ENCODE measurements at regions not wholly inside any gene's neighbourhood (a gene's known extent, or its start where the extent isn't known, plus 50 kb on each side); places are given as distances from the start of the nearest gene placed in this dataset.
"Not testable (repeated sequence)": the region's sequence is repeated elsewhere in the genome, so short reads cannot be mapped to it uniquely, and the experiment has no call there.

GRCh38 chr3:79968418-79968817, 200.6 kb upstream of the ROBO1 start:
- no peak overlapping the region for H3K27ac ChIP-seq (ENCODE audit: low read depth, low read length)
- no peak overlapping the region for H3K9ac ChIP-seq (ENCODE audit: low read depth, low read length)
- no peaks in the 10 kb centered on the region for H3K36me3 ChIP-seq (ENCODE audit: insufficient read depth, low read length)
- H3K4me1 ChIP-seq (ENCODE audit: insufficient read depth, low read length), result no peaks in the 10 kb centered on the region
- no peaks in the 10 kb centered on the region for H3K27me3 ChIP-seq (ENCODE audit: insufficient read depth, low read length)
- peaks cover 3% of the 10 kb centered on the region; the same call in 1 of the 2 replicates for H3K9me3 ChIP-seq (ENCODE audit: insufficient read depth, low read depth, low read length)
- WGBS, result 93% methylated on average over 1 of the region's 1 CpG
- no peak overlapping the region for H3K4me3 ChIP-seq (ENCODE audit: low read length)

- H3K9me3 ChIP-seq (ENCODE audit: insufficient read depth, low read depth, low read length), result peaks cover 6% of the 10 kb centered on the region; the same call in 1 of the 2 replicates
- WGBS, result 100% methylated on average over 3 of the region's 3 CpGs
- no peak overlapping the region for H3K27ac ChIP-seq (ENCODE audit: low read depth, low read length)
Measured at GRCh38 chr3:79960594-79960993, 192.8 kb upstream of the ROBO1 start.

GRCh38 chr3:79957066-79957465, 189.3 kb upstream of the ROBO1 start:
- 93% methylated on average over 4 of the region's 6 CpGs for WGBS

More at GRCh38 chr3:79960594-79960993, 192.8 kb upstream of the ROBO1 start:
- Histone ChIP-seq H3K4me1 (ENCODE audit: insufficient read depth, low read length) (no peaks in the 10 kb centered on the region), H3K27me3 (ENCODE audit: insufficient read depth, low read length) (no peaks in the 10 kb centered on the region), H3K4me3 (ENCODE audit: low read length) (no peak overlapping the region), H3K9ac (ENCODE audit: low read depth, low read length) (no peak overlapping the region), H3K36me3 (ENCODE audit: insufficient read depth, low read length) (no peaks in the 10 kb centered on the region)

GRCh38 chr3:79954756-79955155, 187.0 kb upstream of the ROBO1 start:
- H3K9ac ChIP-seq (ENCODE audit: low read depth, low read length), result no peak overlapping the region
- H3K27ac ChIP-seq (ENCODE audit: low read depth, low read length), result no peak overlapping the region
- no peak overlapping the region for H3K4me3 ChIP-seq (ENCODE audit: low read length)
- no peaks in the 10 kb centered on the region for H3K9me3 ChIP-seq (ENCODE audit: insufficient read depth, low read depth, low read length)
- H3K4me1 ChIP-seq (ENCODE audit: insufficient read depth, low read length), result peaks cover 14% of the 10 kb centered on the region; the same call in 1 of the 2 replicates
- H3K27me3 ChIP-seq (ENCODE audit: insufficient read depth, low read length), result no peaks in the 10 kb centered on the region
- no peaks in the 10 kb centered on the region for H3K36me3 ChIP-seq (ENCODE audit: insufficient read depth, low read length)
- 88% methylated on average over 5 of the region's 5 CpGs for WGBS

More at GRCh38 chr3:79957066-79957465, 189.3 kb upstream of the ROBO1 start:
- Histone ChIP-seq H3K27me3 (ENCODE audit: insufficient read depth, low read length) (no peaks in the 10 kb centered on the region), H3K27ac (ENCODE audit: low read depth, low read length) (no peak overlapping the region), H3K36me3 (ENCODE audit: insufficient read depth, low read length) (no peaks in the 10 kb centered on the region), H3K9me3 (ENCODE audit: insufficient read depth, low read depth, low read length) (no peaks in the 10 kb centered on the region), H3K4me3 (ENCODE audit: low read length) (no peak overlapping the region), H3K4me1 (ENCODE audit: insufficient read depth, low read length) (peaks cover 14% of the 10 kb centered on the region; the same call in 1 of the 2 replicates), H3K9ac (ENCODE audit: low read depth, low read length) (no peak overlapping the region)

- Histone ChIP-seq H3K9ac (ENCODE audit: low read depth, low read length) (no peak overlapping the region), H3K27ac (ENCODE audit: low read depth, low read length) (no peak overlapping the region), H3K27me3 (ENCODE audit: insufficient read depth, low read length) (no peaks in the 10 kb centered on the region), H3K9me3 (ENCODE audit: insufficient read depth, low read depth, low read length) (no peaks in the 10 kb centered on the region), H3K36me3 (ENCODE audit: insufficient read depth, low read length) (no peaks in the 10 kb centered on the region), H3K4me1 (ENCODE audit: insufficient read depth, low read length) (peaks cover 14% of the 10 kb centered on the region; the same call in 1 of the 2 replicates), H3K4me3 (ENCODE audit: low read length) (no peak overlapping the region)
- 81% methylated on average over 2 of the region's 2 CpGs for WGBS
Measured at GRCh38 chr3:79953591-79954101, 185.8 kb upstream of the ROBO1 start.

GRCh38 chr3:79951426-79951825, 183.6 kb upstream of the ROBO1 start:
- 95% methylated on average over 23 of the region's 23 CpGs for WGBS
- not testable (repeated sequence) for H3K36me3 ChIP-seq (ENCODE audit: insufficient read depth, low read length); H3K27ac ChIP-seq (ENCODE audit: low read depth, low read length); H3K9ac ChIP-seq (ENCODE audit: low read depth, low read length); H3K27me3 ChIP-seq (ENCODE audit: insufficient read depth, low read length); H3K4me3 ChIP-seq (ENCODE audit: low read length); H3K9me3 ChIP-seq (ENCODE audit: insufficient read depth, low read depth, low read length)
- peaks cover 14% of the 10 kb centered on the region; the same call in 1 of the 2 replicates for H3K4me1 ChIP-seq (ENCODE audit: insufficient read depth, low read length)

GRCh38 chr3:79947957-79948356, 180.2 kb upstream of the ROBO1 start:
- no peaks in the 10 kb centered on the region for H3K27me3 ChIP-seq (ENCODE audit: insufficient read depth, low read length)
- no peak overlapping the region for H3K9ac ChIP-seq (ENCODE audit: low read depth, low read length)
- no peak overlapping the region for H3K27ac ChIP-seq (ENCODE audit: low read depth, low read length)
- H3K4me3 ChIP-seq (ENCODE audit: low read length), result no peak overlapping the region
- H3K9me3 ChIP-seq (ENCODE audit: insufficient read depth, low read depth, low read length), result no peaks in the 10 kb centered on the region
- no peaks in the 10 kb centered on the region for H3K36me3 ChIP-seq (ENCODE audit: insufficient read depth, low read length)
- no peaks in the 10 kb centered on the region for H3K4me1 ChIP-seq (ENCODE audit: insufficient read depth, low read length)
- WGBS, result 100% methylated on average over 2 of the region's 2 CpGs

GRCh38 chr3:79947469-79947868, 179.7 kb upstream of the ROBO1 start:
- WGBS, result 94% methylated on average over 1 of the region's 1 CpG
- H3K27me3 ChIP-seq (ENCODE audit: insufficient read depth, low read length), result no peaks in the 10 kb centered on the region

GRCh38 chr3:79937567-79937966, 169.8 kb upstream of the ROBO1 start:
- Histone ChIP-seq H3K4me3 (ENCODE audit: low read length) (no peak overlapping the region), H3K27ac (ENCODE audit: low read depth, low read length) (no peak overlapping the region), H3K36me3 (ENCODE audit: insufficient read depth, low read length) (no peaks in the 10 kb centered on the region), H3K9ac (ENCODE audit: low read depth, low read length) (no peak overlapping the region), H3K4me1 (ENCODE audit: insufficient read depth, low read length) (peaks cover 5% of the 10 kb centered on the region; the same call in 1 of the 2 replicates), H3K27me3 (ENCODE audit: insufficient read depth, low read length) (peaks cover 19% of the 10 kb centered on the region; the same call in 1 of the 2 replicates), H3K9me3 (ENCODE audit: insufficient read depth, low read depth, low read length) (no peaks in the 10 kb centered on the region)
- WGBS, result 17% methylated on average over 1 of the region's 1 CpG

More at GRCh38 chr3:79947469-79947868, 179.7 kb upstream of the ROBO1 start:
- Histone ChIP-seq H3K4me3 (ENCODE audit: low read length) (no peak overlapping the region), H3K9ac (ENCODE audit: low read depth, low read length) (no peak overlapping the region), H3K4me1 (ENCODE audit: insufficient read depth, low read length) (no peaks in the 10 kb centered on the region), H3K9me3 (ENCODE audit: insufficient read depth, low read depth, low read length) (no peaks in the 10 kb centered on the region), H3K36me3 (ENCODE audit: insufficient read depth, low read length) (no peaks in the 10 kb centered on the region), H3K27ac (ENCODE audit: low read depth, low read length) (no peak overlapping the region)

GRCh38 chr3:79930196-79930595, 162.4 kb upstream of the ROBO1 start:
- Histone ChIP-seq H3K27me3 (ENCODE audit: insufficient read depth, low read length) (no peaks in the 10 kb centered on the region), H3K27ac (ENCODE audit: low read depth, low read length) (no peak overlapping the region), H3K36me3 (ENCODE audit: insufficient read depth, low read length) (no peaks in the 10 kb centered on the region), H3K4me1 (ENCODE audit: insufficient read depth, low read length) (peaks cover 4% of the 10 kb centered on the region; the same call in 1 of the 2 replicates), H3K9ac (ENCODE audit: low read depth, low read length) (no peak overlapping the region), H3K4me3 (ENCODE audit: low read length) (no peak overlapping the region), H3K9me3 (ENCODE audit: insufficient read depth, low read depth, low read length) (no peaks in the 10 kb centered on the region)
- WGBS, result 96% methylated on average over 8 of the region's 8 CpGs

GRCh38 chr3:79928687-79929408, 161.1 kb upstream of the ROBO1 start:
- Histone ChIP-seq H3K4me3 (ENCODE audit: low read length) (no peak overlapping the region), H3K27ac (ENCODE audit: low read depth, low read length) (no peak overlapping the region), H3K9me3 (ENCODE audit: insufficient read depth, low read depth, low read length) (no peaks in the 10 kb centered on the region), H3K9ac (ENCODE audit: low read depth, low read length) (no peak overlapping the region), H3K27me3 (ENCODE audit: insufficient read depth, low read length) (no peaks in the 10 kb centered on the region), H3K4me1 (ENCODE audit: insufficient read depth, low read length) (peaks cover 4% of the 10 kb centered on the region; the same call in 1 of the 2 replicates), H3K36me3 (ENCODE audit: insufficient read depth, low read length) (no peaks in the 10 kb centered on the region)
- WGBS, result 94% methylated on average over 4 of the region's 4 CpGs

Measured in HUES64 (cell line).